GM12872 (cell line): ENCODE measurements at regions not wholly inside any gene's neighbourhood (a gene's known extent, or its start where the extent isn't known, plus 50 kb on each side); places are given as distances from the start of the nearest gene placed in this dataset.

Experiments
- TF ChIP-seq, protein P1 (sequence below): IDR thresholded peaks from 3 replicates; pipeline ENCODE4 v1.5.1; 2011; ENCODE audit warnings: low read depth, mild to moderate bottlenecking, low read length, moderate library complexity; ENCODE audit not compliant: insufficient read depth

DNA sequence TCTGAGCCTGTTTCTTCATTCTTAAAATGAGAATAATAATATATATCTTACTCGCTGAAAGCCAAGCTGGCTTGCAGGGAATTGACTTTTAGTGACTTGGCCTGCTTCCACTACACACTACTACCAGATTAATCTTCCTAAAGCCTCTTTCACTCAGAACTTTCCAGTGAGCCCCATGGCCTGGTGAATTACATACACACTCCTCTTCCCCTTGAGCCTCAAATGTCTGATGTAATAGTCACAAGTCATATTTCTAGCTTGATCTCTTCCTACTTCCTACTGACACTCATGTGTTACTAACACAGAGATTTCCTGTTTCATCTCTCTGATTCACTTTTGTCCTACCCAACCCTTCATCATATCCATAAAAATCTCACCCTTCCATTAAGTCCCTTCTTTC lies 82.7 kb upstream of the SOX2 start:
- TF ChIP-seq, protein P1, sequence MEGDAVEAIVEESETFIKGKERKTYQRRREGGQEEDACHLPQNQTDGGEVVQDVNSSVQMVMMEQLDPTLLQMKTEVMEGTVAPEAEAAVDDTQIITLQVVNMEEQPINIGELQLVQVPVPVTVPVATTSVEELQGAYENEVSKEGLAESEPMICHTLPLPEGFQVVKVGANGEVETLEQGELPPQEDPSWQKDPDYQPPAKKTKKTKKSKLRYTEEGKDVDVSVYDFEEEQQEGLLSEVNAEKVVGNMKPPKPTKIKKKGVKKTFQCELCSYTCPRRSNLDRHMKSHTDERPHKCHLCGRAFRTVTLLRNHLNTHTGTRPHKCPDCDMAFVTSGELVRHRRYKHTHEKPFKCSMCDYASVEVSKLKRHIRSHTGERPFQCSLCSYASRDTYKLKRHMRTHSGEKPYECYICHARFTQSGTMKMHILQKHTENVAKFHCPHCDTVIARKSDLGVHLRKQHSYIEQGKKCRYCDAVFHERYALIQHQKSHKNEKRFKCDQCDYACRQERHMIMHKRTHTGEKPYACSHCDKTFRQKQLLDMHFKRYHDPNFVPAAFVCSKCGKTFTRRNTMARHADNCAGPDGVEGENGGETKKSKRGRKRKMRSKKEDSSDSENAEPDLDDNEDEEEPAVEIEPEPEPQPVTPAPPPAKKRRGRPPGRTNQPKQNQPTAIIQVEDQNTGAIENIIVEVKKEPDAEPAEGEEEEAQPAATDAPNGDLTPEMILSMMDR = no peak

DNA sequence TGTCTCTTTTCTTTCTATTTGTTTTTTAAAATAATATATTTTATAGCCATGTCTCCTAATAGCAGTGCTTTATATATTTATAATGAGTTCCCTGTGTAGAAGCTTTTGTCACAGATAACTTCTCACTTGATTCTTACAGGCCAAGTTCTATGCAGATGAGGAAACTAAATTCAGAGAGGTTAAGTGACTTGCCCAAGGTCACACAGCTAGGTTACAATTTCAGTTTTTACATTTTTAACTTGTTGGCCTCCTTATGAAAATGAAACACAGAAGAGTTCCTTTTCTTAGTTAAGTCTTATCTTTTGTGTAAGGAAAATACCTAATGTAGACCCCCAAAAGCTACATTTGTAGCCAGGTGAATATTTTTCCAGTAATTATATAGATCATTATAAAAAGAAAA lies 83.3 kb upstream of the SOX2 start:
- TF ChIP-seq, protein P1 = no peak

DNA sequence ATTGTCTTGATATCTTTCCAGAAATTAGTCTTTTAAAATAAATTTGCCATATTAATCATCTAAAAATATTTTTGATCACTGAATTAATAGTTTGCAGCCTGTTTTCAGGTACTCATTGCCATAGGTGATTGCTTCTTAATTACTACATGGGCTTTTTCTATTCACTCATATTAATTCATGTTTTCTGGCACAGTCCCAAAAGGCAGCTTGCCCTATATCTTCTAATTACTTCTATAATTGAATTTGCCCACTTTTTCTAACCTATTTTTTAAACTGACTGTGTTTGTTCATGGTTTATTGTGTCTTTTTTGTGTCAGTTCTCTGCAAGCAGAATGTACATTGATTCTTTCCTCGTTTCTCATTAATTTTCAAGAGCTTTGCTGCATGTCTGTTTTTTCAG lies 85.7 kb upstream of the SOX2 start:
- TF ChIP-seq, protein P1 = no peak

DNA sequence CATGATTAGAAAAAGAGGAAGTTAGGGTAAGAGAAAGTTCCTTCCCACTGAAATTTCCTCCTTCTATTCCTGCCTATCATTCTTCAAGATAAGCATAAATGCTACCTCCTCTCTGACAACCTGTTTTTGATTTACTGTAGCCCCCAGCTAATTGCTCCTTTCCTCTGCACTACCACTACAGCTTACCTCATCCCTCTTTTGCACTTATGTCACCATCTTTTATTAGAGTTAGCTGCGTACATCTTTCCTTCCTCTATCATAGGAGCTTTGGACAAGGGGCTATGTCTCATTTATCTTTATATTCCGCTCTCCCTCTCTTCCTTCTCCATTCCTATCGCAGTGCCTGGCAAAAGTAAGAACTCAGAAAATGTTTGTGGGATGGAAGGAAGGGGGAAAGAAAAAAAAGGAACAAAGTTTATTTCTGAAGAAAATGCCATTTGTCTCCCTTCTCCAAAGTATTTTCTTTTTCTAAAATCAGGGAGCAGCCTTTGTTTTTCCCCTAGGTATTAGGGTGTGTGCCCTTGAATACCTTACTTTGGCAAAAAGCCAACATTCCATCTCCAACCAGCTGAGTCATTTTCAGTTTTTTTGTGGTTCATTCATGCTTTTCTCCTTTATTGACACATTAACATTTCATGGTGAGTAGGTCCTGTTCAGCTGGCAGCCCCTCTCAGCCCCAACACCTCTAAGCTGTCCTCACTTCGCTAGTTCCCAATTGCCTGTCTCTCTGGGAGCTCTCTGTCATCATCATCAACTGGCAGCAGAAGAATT lies 87.6 kb upstream of the SOX2 start:
- TF ChIP-seq, protein P1 = no peak

DNA sequence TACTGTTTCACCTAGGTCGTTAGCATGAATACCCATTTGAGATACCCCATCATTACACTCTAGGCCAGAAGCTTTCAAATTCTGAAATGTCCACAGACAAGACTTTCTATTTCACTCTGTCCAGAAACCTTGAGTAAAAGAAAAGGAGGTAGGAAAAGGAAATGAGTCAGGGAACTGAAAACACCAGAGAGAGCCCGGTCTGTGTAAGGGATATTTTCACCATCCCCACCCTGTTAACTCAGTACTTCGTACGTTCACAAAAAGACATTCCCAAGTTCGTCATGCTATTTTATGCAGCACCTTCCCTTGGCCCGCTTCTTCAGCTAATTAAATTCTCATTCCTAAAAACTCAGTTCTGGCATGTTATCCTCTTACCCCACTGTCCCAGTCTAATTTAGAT lies 89.4 kb upstream of the SOX2 start:
- TF ChIP-seq, protein P1 = no peak

DNA sequence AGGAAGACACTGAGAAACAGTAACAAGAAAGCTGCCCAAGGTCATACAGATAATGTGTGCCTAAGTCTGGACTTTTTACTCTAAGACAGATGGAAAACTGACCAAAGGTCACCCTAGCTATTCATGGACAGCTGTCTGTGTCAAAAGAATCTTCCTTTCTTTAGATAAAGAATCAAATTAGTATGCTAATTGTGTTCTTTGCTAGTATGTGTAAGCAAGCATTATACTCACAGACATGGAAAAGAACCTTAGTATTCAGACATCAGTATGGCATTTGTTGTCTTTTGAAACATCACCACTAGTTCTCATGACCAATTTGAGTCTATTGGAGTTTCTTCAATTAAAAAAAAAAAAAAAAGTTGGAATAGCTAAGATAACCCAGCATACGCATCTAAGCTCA lies 91.8 kb upstream of the SOX2 start:
- TF ChIP-seq, protein P1 = no peak

DNA sequence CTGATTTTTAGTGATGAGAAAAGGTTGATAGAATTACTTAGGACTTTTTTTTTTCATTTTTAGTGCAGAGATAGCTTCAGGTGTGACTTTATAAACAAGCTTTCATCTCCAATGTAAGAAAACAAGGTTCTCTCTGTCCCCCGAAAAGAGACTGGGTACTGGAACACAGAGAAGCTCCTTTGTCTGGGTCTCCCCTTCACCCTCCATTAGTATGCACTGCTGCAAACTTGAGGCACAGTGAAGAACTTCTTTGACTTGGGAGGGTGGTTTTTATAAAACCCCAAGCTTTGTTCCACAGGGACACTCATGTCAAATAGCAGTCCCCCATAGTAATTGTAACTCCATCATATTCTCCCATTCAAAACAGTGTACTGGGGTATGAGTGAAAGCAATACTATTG lies 93.5 kb upstream of the SOX2 start:
- TF ChIP-seq, protein P1 = no peak
